Gastroesophageal sphincter (tissue), 4 donors: ENCODE measurements at regions not wholly inside any gene's neighbourhood (a gene's known extent, or its start where the extent isn't known, plus 50 kb on each side); places are given as distances from the start of the nearest gene placed in this dataset.

Experiments used
- ATAC-seq: fragments of 150-250 bp; one replicate; pipeline ENCODE4 v1.9.1; 2016; ENCODE audit warnings: mild to moderate bottlenecking, moderate library complexity
- H3K27ac ChIP-seq, 4 donors: fragments of 200-600 bp; sonication (generic) in 3 of 4; 1 replicate in 3 of 4; 2 replicates in 1 of 4; pipeline ENCODE4 v1.5.1; 2016 to 2019
- H3K27me3 ChIP-seq: fragments of 200-600 bp; sonication (generic); one replicate; pipeline ENCODE4 v1.5.1; 2019
- H3K36me3 ChIP-seq, 2 donors: fragments of 200-600 bp; sonication (generic); one replicate each; pipeline ENCODE4 v1.5.1; 2019; ENCODE audit warnings: control low read depth in 1 of 2
- H3K4me1 ChIP-seq, 3 donors: fragments of 200-600 bp; sonication (generic); 1 replicate in 2 of 3; 2 replicates in 1 of 3; pipeline ENCODE4 v1.5.1; 2016 to 2019; ENCODE audit warnings: control low read depth in 2 of 3
- H3K4me3 ChIP-seq, 2 donors: fragments of 200-600 bp; sonication (generic); one replicate each; pipeline ENCODE4 v1.5.1; 2019; ENCODE audit warnings: mild to moderate bottlenecking in 1 of 2, moderate library complexity in 1 of 2
- H3K9me3 ChIP-seq, 3 donors: fragments of 200-600 bp; sonication (generic); one replicate each; pipeline ENCODE4 v1.5.1; 2017 to 2019; ENCODE audit warnings: control low read depth in 2 of 3
- CTCF ChIP-seq, 4 experiments: fragments of 200-600 bp in 2 of 4; fragments of 450-650 bp in 2 of 4; sonication (generic) in 1 of 4; IDR thresholded peaks; one replicate each; pipeline ENCODE4 v1.5.1; 2017 to 2019; ENCODE audit warnings: antibody characterized with exemption in 4 of 4, mild to moderate bottlenecking in 2 of 4, moderate library complexity in 2 of 4
- EP300 ChIP-seq: sonication (generic); formaldehyde crosslinking; IDR thresholded peaks from one replicate; pipeline ENCODE4 v1.6.1; 2017; ENCODE audit warnings: antibody characterized with exemption, mild to moderate bottlenecking
- POLR2A ChIP-seq, 2 donors: fragments of 450-650 bp; IDR thresholded peaks; one replicate each; pipeline ENCODE4 v1.6.1; 2017; ENCODE audit warnings: antibody characterized with exemption in 2 of 2, mild to moderate bottlenecking in 2 of 2, moderate library complexity in 1 of 2
- POLR2AphosphoS5 ChIP-seq: sonication (generic); formaldehyde crosslinking; IDR thresholded peaks from one replicate; pipeline ENCODE4 v1.6.1; 2017; ENCODE audit warnings: antibody characterized with exemption
- WGBS, 2 donors: methylation state at CpG; one replicate each; pipeline ENCODE4 v1.1.5; 2018; ENCODE audit warnings: low coverage in 1 of 2; 5-methylcytosine and 5-hydroxymethylcytosine counted together

GRCh38 chr20:48455651-48456365 is 372.0 kb downstream of the PREX1 start:
- no CpG with 5 or more reads among the region's 16 CpGs for WGBS, 2 donors
- Histone ChIP-seq H3K4me3 (no peak overlapping the region), H3K27me3 (peaks cover 20% of the 10 kb centered on the region), H3K9me3 (no peaks in the 10 kb centered on the region), H3K36me3 (no peaks in the 10 kb centered on the region), H3K27ac (no peak overlapping the region), H3K4me1 (no peaks in the 10 kb centered on the region)
- TF ChIP-seq CTCF (IDR thresholded peaks at IDR 0.05), result no peak
- TF ChIP-seq POLR2A (IDR thresholded peaks at IDR 0.05), result no peak
- no peak for TF ChIP-seq EP300
- TF ChIP-seq POLR2AphosphoS5, result no peak
- ATAC-seq, result no peak

GRCh38 chr20:48454671-48455490 is 372.9 kb downstream of the PREX1 start:
- H3K4me3 ChIP-seq, result no peak overlapping the region
- H3K4me1 ChIP-seq, result no peaks in the 10 kb centered on the region
- H3K9me3 ChIP-seq, result no peaks in the 10 kb centered on the region
- no peaks in the 10 kb centered on the region for H3K36me3 ChIP-seq
- peaks cover 17% of the 10 kb centered on the region for H3K27me3 ChIP-seq
- TF ChIP-seq CTCF (IDR thresholded peaks at IDR 0.05), result no peak
- no peak for TF ChIP-seq POLR2A (IDR thresholded peaks at IDR 0.05)
- no peak for TF ChIP-seq POLR2AphosphoS5
- TF ChIP-seq EP300, result no peak
- no peak overlapping the region for H3K27ac ChIP-seq
- 65 to 83% methylated on average over 6 to 7 of the region's 14 CpGs for WGBS, 2 donors
- ATAC-seq, result no peak

- no peak for TF ChIP-seq POLR2AphosphoS5
- no peak for TF ChIP-seq POLR2A (IDR thresholded peaks at IDR 0.05)
- TF ChIP-seq CTCF (IDR thresholded peaks at IDR 0.05), result no peak
- TF ChIP-seq EP300, result no peak
- Histone ChIP-seq H3K27me3 (peaks cover 10% of the 10 kb centered on the region), H3K9me3 (no peaks in the 10 kb centered on the region), H3K36me3 (no peaks in the 10 kb centered on the region), H3K4me1 (peaks cover 0 to 10% (median 0%) of the 10 kb centered on the region in 3 donors), H3K27ac (no peak overlapping the region), H3K4me3 (no peak overlapping the region)
- 98% methylated on average over 10 of the region's 15 CpGs; no CpG with 5 or more reads in 1 of the 2 donors for WGBS, 2 donors
- no peak for ATAC-seq
Observed at GRCh38 chr20:48453477-48454093, 374.2 kb downstream of the PREX1 start.

DNA sequence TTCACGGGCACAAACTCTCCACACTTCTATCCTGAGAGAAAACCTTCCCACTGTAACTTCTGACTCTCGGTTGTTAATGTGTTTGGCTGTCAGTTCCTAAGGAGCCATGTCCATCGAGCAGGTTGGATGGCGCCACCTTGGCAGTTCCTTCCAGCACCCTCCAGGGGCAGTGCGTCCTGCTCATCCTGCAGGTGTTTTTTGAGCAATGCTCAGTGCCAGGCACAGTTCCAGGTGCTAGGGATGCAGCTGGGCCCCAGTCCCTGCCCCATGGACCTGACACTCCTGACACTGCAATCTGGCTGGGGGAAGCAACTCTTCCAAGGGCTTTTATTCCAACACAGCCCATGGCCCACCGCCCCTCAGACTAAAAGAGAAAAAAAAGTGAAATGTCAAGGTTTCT is 376.4 kb downstream of the PREX1 start:
- H3K9me3 ChIP-seq, result no peaks in the 10 kb centered on the region
- no peaks in the 10 kb centered on the region for H3K27me3 ChIP-seq
- no peak overlapping the region for H3K27ac ChIP-seq
- no peak for TF ChIP-seq POLR2A (IDR thresholded peaks at IDR 0.05)
- no peak for TF ChIP-seq EP300
- TF ChIP-seq CTCF (IDR thresholded peaks at IDR 0.05), result no peak
- TF ChIP-seq POLR2AphosphoS5, result no peak
- H3K4me3 ChIP-seq, result no peak overlapping the region
- WGBS, 2 donors, result 80 to 90% methylated on average over 1 to 4 of the region's 6 CpGs
- no peaks in the 10 kb centered on the region for H3K36me3 ChIP-seq
- H3K4me1 ChIP-seq, result peaks cover 0 to 14% (median 0%) of the 10 kb centered on the region in 3 donors
- ATAC-seq, result no peak
